Stimulated activated naive CD8-positive, alpha-beta T cell treated with anti-CD3 and anti-CD28 coated beads, Interleukin-15, Interleukin-2, amounts not matched to agents 100 ng/mL and 50 ng/mL, for 24 hours (primary cell): ENCODE measurements at regions not wholly inside any gene's neighbourhood (a gene's known extent, or its start where the extent isn't known, plus 50 kb on each side); places are given as distances from the start of the nearest gene placed in this dataset.

Source experiments
- H3K27ac Mint-ChIP-seq: one replicate; pipeline ENCODE4 v1.8.0; 2021; ENCODE audit warnings: mild to moderate bottlenecking, mixed read lengths
- H3K27me3 Mint-ChIP-seq: one replicate; pipeline ENCODE4 v1.8.0; 2021; ENCODE audit warnings: mixed read lengths
- H3K36me3 Mint-ChIP-seq: one replicate; pipeline ENCODE4 v1.8.0; 2021; ENCODE audit warnings: low read depth, mixed read lengths
- H3K4me1 Mint-ChIP-seq: one replicate; pipeline ENCODE4 v1.8.0; 2021; ENCODE audit warnings: low read depth, mixed read lengths
- H3K4me3 Mint-ChIP-seq: one replicate; pipeline ENCODE4 v1.8.0; 2021; ENCODE audit warnings: mild to moderate bottlenecking, mixed read lengths
- H3K9me3 Mint-ChIP-seq: one replicate; pipeline ENCODE4 v1.8.0; 2021; ENCODE audit warnings: mixed read lengths

DNA sequence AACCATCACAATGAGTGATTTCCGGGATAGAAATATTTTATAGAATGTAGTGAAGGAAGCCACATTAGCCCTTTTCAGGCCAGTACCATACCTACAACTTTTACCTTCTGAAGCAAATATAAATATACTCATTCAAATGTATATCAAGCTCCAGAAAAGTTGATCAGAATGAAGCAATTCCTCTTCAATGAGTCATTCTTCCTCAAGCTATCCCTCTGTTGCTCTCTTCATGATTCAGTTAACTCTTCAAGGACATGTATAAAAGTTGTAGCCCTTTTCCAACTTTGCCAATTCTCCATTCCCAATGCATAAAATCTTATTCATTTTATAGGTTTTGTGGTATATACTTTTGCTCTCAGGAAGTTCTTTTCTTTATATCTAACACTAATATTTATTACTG, 242.1 kb upstream of the RGPD4 start:
- Mint-ChIP-seq H3K36me3 (no peaks in the 10 kb centered on the region), H3K4me1 (no peaks in the 10 kb centered on the region), H3K4me3 (no peak overlapping the region), H3K9me3 (peaks cover 9% of the 10 kb centered on the region), H3K27ac (no peak overlapping the region), H3K27me3 (no peaks in the 10 kb centered on the region)

DNA sequence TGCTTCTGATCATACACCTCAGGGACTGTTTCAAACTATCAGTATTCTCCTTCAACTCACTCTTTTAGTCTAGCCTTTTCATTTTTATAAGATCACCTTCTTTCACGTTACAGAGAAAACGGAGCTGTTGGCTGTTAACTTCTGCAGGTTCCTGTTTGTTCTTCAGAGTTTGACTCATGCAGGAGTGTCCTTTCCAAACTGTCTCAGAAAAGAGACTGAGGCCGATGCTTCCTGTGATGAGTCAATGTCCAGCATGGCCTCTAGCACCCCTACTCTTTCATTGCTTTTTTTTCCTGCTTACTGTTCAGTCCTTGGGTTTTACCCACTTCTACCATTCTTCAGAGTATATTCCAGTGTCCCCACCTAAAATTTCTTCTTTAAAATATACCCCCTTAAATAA, 240.8 kb upstream of the RGPD4 start:
- Mint-ChIP-seq H3K27me3 (no peaks in the 10 kb centered on the region), H3K9me3 (peaks cover 9% of the 10 kb centered on the region), H3K27ac (no peak overlapping the region), H3K4me1 (no peaks in the 10 kb centered on the region), H3K36me3 (no peaks in the 10 kb centered on the region), H3K4me3 (no peak overlapping the region)

- H3K27me3 Mint-ChIP-seq: no peaks in the 10 kb centered on the region
- H3K4me1 Mint-ChIP-seq: no peaks in the 10 kb centered on the region
- no peak overlapping the region for H3K4me3 Mint-ChIP-seq
- peaks cover 9% of the 10 kb centered on the region for H3K9me3 Mint-ChIP-seq
- no peaks in the 10 kb centered on the region for H3K36me3 Mint-ChIP-seq
- no peak overlapping the region for H3K27ac Mint-ChIP-seq
Measured at GRCh38 chr2:107588181-107588580, 238.5 kb upstream of the RGPD4 start.

GRCh38 chr2:107589079-107589491, 237.6 kb upstream of the RGPD4 start:
- H3K36me3 Mint-ChIP-seq: no peaks in the 10 kb centered on the region
- H3K4me3 Mint-ChIP-seq: no peak overlapping the region
- no peaks in the 10 kb centered on the region for H3K27me3 Mint-ChIP-seq
- no peaks in the 10 kb centered on the region for H3K4me1 Mint-ChIP-seq
- no peak overlapping the region for H3K27ac Mint-ChIP-seq
- H3K9me3 Mint-ChIP-seq: peaks cover 9% of the 10 kb centered on the region

DNA sequence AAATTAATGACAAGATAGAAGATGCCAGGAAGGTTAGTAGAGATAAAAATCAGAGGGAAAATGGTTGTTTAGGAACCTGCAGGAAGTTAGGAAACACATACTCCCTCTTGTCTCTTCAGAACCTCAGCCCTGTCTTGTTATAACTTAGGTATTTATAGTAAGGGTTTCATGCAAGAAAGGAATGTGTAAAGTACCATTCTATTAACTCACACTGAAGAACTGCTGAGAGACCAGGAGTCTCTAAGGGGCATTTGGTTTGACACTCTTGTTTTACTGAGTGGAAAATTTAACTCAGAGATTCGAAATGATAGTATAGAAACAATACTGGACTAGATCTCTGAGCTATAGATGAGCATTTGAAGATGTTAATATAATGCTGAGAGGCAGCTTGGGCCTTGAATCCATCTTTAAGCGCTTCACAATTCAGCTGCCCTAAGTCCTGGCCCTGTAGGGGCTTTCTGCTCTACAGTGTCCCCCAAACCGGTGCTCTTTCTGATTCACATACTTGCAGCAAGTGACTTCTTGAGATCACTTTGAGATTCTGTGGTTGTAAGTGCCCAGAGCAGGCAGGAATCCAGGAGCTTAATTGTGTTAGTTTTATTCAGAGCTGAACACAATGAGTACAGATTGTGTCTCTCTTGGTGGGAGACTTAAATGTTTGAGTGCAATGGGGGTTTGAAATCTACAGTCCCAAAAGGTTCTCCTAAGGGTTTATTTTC, 235.0 kb upstream of the RGPD4 start:
- no peaks in the 10 kb centered on the region for H3K9me3 Mint-ChIP-seq
- H3K27me3 Mint-ChIP-seq: no peaks in the 10 kb centered on the region
- no peak overlapping the region for H3K4me3 Mint-ChIP-seq
- no peak overlapping the region for H3K27ac Mint-ChIP-seq
- H3K4me1 Mint-ChIP-seq: no peaks in the 10 kb centered on the region
- H3K36me3 Mint-ChIP-seq: no peaks in the 10 kb centered on the region

GRCh38 chr2:107592280-107592624, 234.4 kb upstream of the RGPD4 start:
- no peaks in the 10 kb centered on the region for H3K4me1 Mint-ChIP-seq
- no peak overlapping the region for H3K4me3 Mint-ChIP-seq
- no peaks in the 10 kb centered on the region for H3K27me3 Mint-ChIP-seq
- no peaks in the 10 kb centered on the region for H3K36me3 Mint-ChIP-seq
- no peak overlapping the region for H3K27ac Mint-ChIP-seq
- no peaks in the 10 kb centered on the region for H3K9me3 Mint-ChIP-seq

- Mint-ChIP-seq H3K4me3 (no peak overlapping the region), H3K4me1 (no peaks in the 10 kb centered on the region)
Measured at GRCh38 chr2:107595285-107595684, 231.4 kb upstream of the RGPD4 start.

GRCh38 chr2:107595749-107596148, 230.9 kb upstream of the RGPD4 start:
- H3K4me3 Mint-ChIP-seq: no peak overlapping the region
- no peak overlapping the region for H3K27ac Mint-ChIP-seq
- no peaks in the 10 kb centered on the region for H3K4me1 Mint-ChIP-seq
- H3K36me3 Mint-ChIP-seq: no peaks in the 10 kb centered on the region
- no peaks in the 10 kb centered on the region for H3K9me3 Mint-ChIP-seq
- no peaks in the 10 kb centered on the region for H3K27me3 Mint-ChIP-seq

More at GRCh38 chr2:107595285-107595684, 231.4 kb upstream of the RGPD4 start:
- H3K27ac Mint-ChIP-seq: no peak overlapping the region
- H3K36me3 Mint-ChIP-seq: no peaks in the 10 kb centered on the region
- no peaks in the 10 kb centered on the region for H3K9me3 Mint-ChIP-seq
- H3K27me3 Mint-ChIP-seq: no peaks in the 10 kb centered on the region

- Mint-ChIP-seq H3K4me1 (no peaks in the 10 kb centered on the region), H3K27ac (no peak overlapping the region), H3K36me3 (no peaks in the 10 kb centered on the region), H3K27me3 (no peaks in the 10 kb centered on the region), H3K4me3 (no peak overlapping the region), H3K9me3 (peaks cover 5% of the 10 kb centered on the region)
Measured at GRCh38 chr2:107597507-107597906, 229.2 kb upstream of the RGPD4 start.

DNA sequence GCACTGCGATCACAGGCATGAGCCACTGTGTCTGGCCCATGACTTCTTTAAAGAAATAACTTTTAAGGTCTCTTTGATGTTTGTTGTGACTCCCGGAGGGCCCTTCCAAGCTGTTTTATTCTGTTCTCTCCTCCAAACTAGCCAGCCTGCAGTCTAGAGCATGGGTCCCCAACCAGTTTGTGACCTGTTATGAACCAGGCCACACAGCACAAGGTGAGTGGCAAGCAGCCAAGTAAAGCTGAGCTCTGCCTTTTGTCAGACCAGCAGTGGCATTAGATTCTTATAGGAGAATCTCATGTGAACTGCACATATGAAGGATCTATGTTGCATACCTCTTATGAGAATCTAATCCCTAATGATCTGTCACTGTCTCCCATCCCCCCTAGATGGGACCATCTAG, 223.9 kb upstream of the RGPD4 start:
- Mint-ChIP-seq H3K4me3 (no peak overlapping the region), H3K9me3 (peaks cover 5% of the 10 kb centered on the region), H3K4me1 (no peaks in the 10 kb centered on the region), H3K27me3 (no peaks in the 10 kb centered on the region), H3K36me3 (no peaks in the 10 kb centered on the region), H3K27ac (no peak overlapping the region)

DNA sequence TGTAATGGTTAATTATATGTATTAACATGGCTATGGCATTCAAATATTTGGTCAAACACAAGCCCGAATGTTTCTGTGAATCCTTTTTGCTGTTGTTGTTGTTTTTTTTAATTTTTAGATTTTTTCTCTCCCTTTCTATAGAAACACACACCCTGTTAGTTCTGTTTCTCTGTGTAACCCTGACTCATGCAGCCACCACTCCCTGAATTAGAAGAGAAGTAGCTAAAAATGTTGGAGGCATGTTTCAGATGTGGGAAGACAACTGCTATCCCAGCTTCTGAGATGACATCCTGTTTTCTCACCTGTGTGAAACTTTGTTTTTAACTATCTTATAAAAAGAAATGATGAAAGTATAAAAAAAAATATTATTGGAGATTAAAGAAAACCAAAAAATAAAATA, 219.6 kb upstream of the RGPD4 start:
- H3K27me3 Mint-ChIP-seq: no peaks in the 10 kb centered on the region
- no peaks in the 10 kb centered on the region for H3K36me3 Mint-ChIP-seq
- H3K9me3 Mint-ChIP-seq: peaks cover 6% of the 10 kb centered on the region
- no peak overlapping the region for H3K27ac Mint-ChIP-seq
- H3K4me1 Mint-ChIP-seq: no peaks in the 10 kb centered on the region
- no peak overlapping the region for H3K4me3 Mint-ChIP-seq

GRCh38 chr2:107607473-107607872, 219.2 kb upstream of the RGPD4 start:
- H3K4me1 Mint-ChIP-seq: no peaks in the 10 kb centered on the region
- no peaks in the 10 kb centered on the region for H3K27me3 Mint-ChIP-seq
- no peaks in the 10 kb centered on the region for H3K36me3 Mint-ChIP-seq
- no peak overlapping the region for H3K27ac Mint-ChIP-seq
- peaks cover 6% of the 10 kb centered on the region for H3K9me3 Mint-ChIP-seq
- H3K4me3 Mint-ChIP-seq: no peak overlapping the region

GRCh38 chr2:107615039-107615438, 211.7 kb upstream of the RGPD4 start:
- Mint-ChIP-seq H3K9me3 (peaks cover 18% of the 10 kb centered on the region), H3K27ac (no peak overlapping the region), H3K36me3 (no peaks in the 10 kb centered on the region), H3K4me3 (no peak overlapping the region), H3K4me1 (no peaks in the 10 kb centered on the region), H3K27me3 (no peaks in the 10 kb centered on the region)

DNA sequence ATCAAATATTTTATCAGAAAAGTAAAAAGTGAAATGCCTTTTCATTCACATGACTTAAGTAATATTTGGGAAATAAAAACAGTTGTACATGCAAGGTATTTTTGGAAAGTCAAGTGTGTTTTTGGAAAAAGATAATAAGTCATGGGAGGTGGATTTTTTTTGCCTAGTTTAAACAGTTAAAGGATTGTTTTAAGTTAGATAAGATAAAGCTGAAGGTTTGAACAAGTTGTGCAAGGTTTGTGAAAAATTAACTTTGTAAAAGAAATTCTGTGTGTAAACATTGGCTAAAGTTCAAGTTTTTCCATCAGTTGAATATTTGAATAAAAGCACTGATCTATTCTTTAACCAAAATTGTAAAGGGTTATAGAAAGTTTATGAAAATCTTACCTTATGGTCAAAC, 207.9 kb upstream of the RGPD4 start:
- Mint-ChIP-seq H3K9me3 (peaks cover 12% of the 10 kb centered on the region), H3K36me3 (no peaks in the 10 kb centered on the region), H3K4me3 (no peak overlapping the region), H3K4me1 (no peaks in the 10 kb centered on the region), H3K27me3 (no peaks in the 10 kb centered on the region), H3K27ac (no peak overlapping the region)

GRCh38 chr2:107621186-107622165, 205.2 kb upstream of the RGPD4 start:
- Mint-ChIP-seq H3K27ac (no peak overlapping the region), H3K4me1 (no peaks in the 10 kb centered on the region), H3K4me3 (no peak overlapping the region), H3K9me3 (peaks cover 21% of the 10 kb centered on the region), H3K27me3 (no peaks in the 10 kb centered on the region), H3K36me3 (no peaks in the 10 kb centered on the region)
